ENCODE measurements at regions not wholly inside any gene's neighbourhood (a gene's known extent, or its start where the extent isn't known, plus 50 kb on each side); places are given as distances from the start of the nearest gene placed in this dataset.

- Histone ChIP-seq H3K4me3 (no peak overlapping the region), H3K4me1 (no peaks in the 10 kb centered on the region), H3K9me3 (no peaks in the 10 kb centered on the region), H3K36me3 (no peaks in the 10 kb centered on the region), H3K27me3 (no peaks in the 10 kb centered on the region), H3K27ac (no peak overlapping the region)
- TF ChIP-seq CTCF (IDR thresholded peaks at IDR 0.05) (no peak), POLR2A (IDR thresholded peaks at IDR 0.05) (no peak)
- DNase-seq (no peak), ATAC-seq (no peak)
- intact Hi-C loops (cut with DNase I), result no loop called here
- WGBS (ENCODE audit: insufficient coverage, low coverage, low lambda C conversion rate, missing lambda C conversion rate), result 49% methylated on average over 5 of the region's 5 CpGs
These were observed 157.7 kb downstream of the SLC15A5 start for GRCh38 chr12:16119618-16120415.

GRCh38 chr12:16118586-16118985, 158.9 kb downstream of the SLC15A5 start:
- Histone ChIP-seq H3K4me3 (no peak overlapping the region), H3K36me3 (no peaks in the 10 kb centered on the region), H3K9me3 (no peaks in the 10 kb centered on the region), H3K4me1 (no peaks in the 10 kb centered on the region), H3K27ac (no peak overlapping the region), H3K27me3 (no peaks in the 10 kb centered on the region)
- ATAC-seq (no peak), DNase-seq (no peak)
- TF ChIP-seq CTCF (IDR thresholded peaks at IDR 0.05) (no peak), POLR2A (IDR thresholded peaks at IDR 0.05) (no peak)
- intact Hi-C loops (cut with DNase I), result no loop called here

- intact Hi-C loops (cut with DNase I), result no loop called here
- H3K27ac ChIP-seq, result no peak overlapping the region
- H3K9me3 ChIP-seq, result no peaks in the 10 kb centered on the region
- ATAC-seq (no peak), DNase-seq (no peak)
- H3K27me3 ChIP-seq, result no peaks in the 10 kb centered on the region
- no peaks in the 10 kb centered on the region for H3K36me3 ChIP-seq
- TF ChIP-seq CTCF (IDR thresholded peaks at IDR 0.05) (no peak), POLR2A (IDR thresholded peaks at IDR 0.05) (no peak)
- no peak overlapping the region for H3K4me3 ChIP-seq
- no peaks in the 10 kb centered on the region for H3K4me1 ChIP-seq
- WGBS (ENCODE audit: insufficient coverage, low coverage, low lambda C conversion rate, missing lambda C conversion rate), result 28% methylated on average over 6 of the region's 11 CpGs
These were observed 164.6 kb downstream of the SLC15A5 start for GRCh38 chr12:16112612-16113560.

GRCh38 chr12:16112130-16112529, 165.4 kb downstream of the SLC15A5 start:
- no peak overlapping the region for H3K27ac ChIP-seq
- H3K9me3 ChIP-seq, result no peaks in the 10 kb centered on the region
- no peak for TF ChIP-seq CTCF (IDR thresholded peaks at IDR 0.05)
- TF ChIP-seq POLR2A (IDR thresholded peaks at IDR 0.05), result no peak
- H3K4me1 ChIP-seq, result no peaks in the 10 kb centered on the region
- no peak overlapping the region for H3K4me3 ChIP-seq
- WGBS (ENCODE audit: insufficient coverage, low coverage, low lambda C conversion rate, missing lambda C conversion rate), result 63% methylated on average over 4 of the region's 4 CpGs
- intact Hi-C loops (cut with DNase I), result no loop called here
- no peak for ATAC-seq
- H3K36me3 ChIP-seq, result no peaks in the 10 kb centered on the region
- H3K27me3 ChIP-seq, result no peaks in the 10 kb centered on the region
- no peak for DNase-seq

Measured in right lobe of liver (tissue), 6 donors.